IMR-90 (cell line): ENCODE measurements at regions not wholly inside any gene's neighbourhood (a gene's known extent, or its start where the extent isn't known, plus 50 kb on each side); places are given as distances from the start of the nearest gene placed in this dataset.
A peak's percentile ranks its signal among the peaks of the same experiment; 100 is the strongest.

Experiments
- ATAC-seq: fragments of 200-7000 bp; cut with Tn5 transposase; 2 replicates; pipeline ENCODE4 v1.9.1; 2020; ENCODE audit warnings: low read depth, mild to moderate bottlenecking, moderate library complexity
- BruUV-seq: library from RNA; stranded (reverse); fragments of 400-500 nt; replicated peaks from 2 replicates; lab custom pipeline; 2021; lab: Mats Ljungman, UMichigan
- CTCF ChIA-PET: fragments of 300-600 bp; formaldehyde crosslinking; extraction: SDS; loops from one replicate; lab custom pipeline; 2021; ENCODE audit warnings: antibody characterized with exemption; lab: Yijun Ruan, JAX
- POLR2A ChIA-PET: fragments of 300-600 bp; sonication (Branson Sonifier 250); formaldehyde crosslinking; loops from one replicate; lab custom pipeline; 2022; ENCODE audit warnings: antibody characterized with exemption; ENCODE audit not compliant: unreplicated experiment; lab: Charles Lee
- DNase-seq: peaks from one replicate; pipeline ENCODE4 v3.0.0; 2013
- H2AFZ ChIP-seq: replicated peaks from 2 replicates; pipeline ENCODE3; 2013; ENCODE audit warnings: low read length, mild to moderate bottlenecking; ENCODE audit not compliant: poor library complexity
- H2AK5ac ChIP-seq: 2 replicates; pipeline ENCODE4 v1.6.1; 2013; ENCODE audit warnings: low read depth, low read length, inconsistent platforms
- H2AK9ac ChIP-seq: replicated peaks from 2 replicates; pipeline ENCODE3; 2013; ENCODE audit warnings: mild to moderate bottlenecking, low read depth, low read length, moderate library complexity; ENCODE audit not compliant: poor library complexity
- H2BK120ac ChIP-seq: 2 replicates; pipeline ENCODE4 v1.6.1; 2013; ENCODE audit warnings: low read depth, low read length, inconsistent platforms
- H2BK15ac ChIP-seq: 3 replicates; pipeline ENCODE4 v1.6.1; 2013; ENCODE audit warnings: low read depth, low read length, inconsistent platforms
- H2BK20ac ChIP-seq: 2 replicates; pipeline ENCODE4 v1.6.1; 2013; ENCODE audit warnings: low read depth, mild to moderate bottlenecking, inconsistent platforms, low read length, moderate library complexity
- H2BK5ac ChIP-seq: 2 replicates; pipeline ENCODE4 v1.6.1; 2013; ENCODE audit warnings: mild to moderate bottlenecking, low read depth, low read length, inconsistent platforms; ENCODE audit not compliant: poor library complexity, severe bottlenecking
- H3K14ac ChIP-seq: replicated peaks from 2 replicates; pipeline ENCODE4 v1.6.1; 2013; ENCODE audit warnings: low read depth, low read length, inconsistent platforms
- H3K18ac ChIP-seq: 2 replicates; pipeline ENCODE4 v1.6.1; 2013; ENCODE audit warnings: low read depth, low read length, control low read depth
- H3K23ac ChIP-seq: 2 replicates; pipeline ENCODE4 v1.6.1; 2013; ENCODE audit warnings: low read depth, low read length, inconsistent platforms
- H3K27ac ChIP-seq: 2 replicates; pipeline ENCODE4 v1.5.1; 2013; ENCODE audit warnings: mild to moderate bottlenecking, control low read depth, low read length; ENCODE audit not compliant: insufficient read depth
- H3K27me3 ChIP-seq: 2 replicates; pipeline ENCODE4 v1.6.1; 2013; ENCODE audit warnings: low read length; ENCODE audit not compliant: control insufficient read depth, insufficient read depth
- H3K36me3 ChIP-seq: 2 replicates; pipeline ENCODE4 v1.6.1; 2013; ENCODE audit warnings: low read length, mixed read lengths; ENCODE audit not compliant: control insufficient read depth, insufficient read depth
- H3K4ac ChIP-seq: 2 replicates; pipeline ENCODE4 v1.6.1; 2013; ENCODE audit warnings: low read depth, low read length, inconsistent platforms
- H3K4me1 ChIP-seq: 2 replicates; pipeline ENCODE4 v1.6.1; 2013; ENCODE audit warnings: low read length, mixed read lengths; ENCODE audit not compliant: control insufficient read depth, insufficient read depth
- H3K4me2 ChIP-seq: 2 replicates; pipeline ENCODE4 v1.6.1; 2013; ENCODE audit warnings: low read depth, mild to moderate bottlenecking, control low read depth, low read length, moderate library complexity
- H3K4me3 ChIP-seq: 2 replicates; pipeline ENCODE4 v1.5.1; 2013; ENCODE audit warnings: low read depth, mild to moderate bottlenecking, control low read depth, low read length, moderate library complexity; ENCODE audit not compliant: insufficient read depth
- H3K56ac ChIP-seq: 2 replicates; pipeline ENCODE4 v1.6.1; 2013; ENCODE audit warnings: low read length, inconsistent platforms; ENCODE audit not compliant: insufficient read depth; ENCODE audit errors: extremely low read depth
- H3K79me1 ChIP-seq, 2 experiments: 2 replicates each; pipeline ENCODE4 v1.6.1; 2013; ENCODE audit warnings: low read length in 2 of 2, inconsistent platforms in 1 of 2, low read depth in 1 of 2
- H3K9ac ChIP-seq: 2 replicates; pipeline ENCODE4 v1.6.1; 2013; ENCODE audit warnings: low read depth, low read length, control low read depth
- H3K9me1 ChIP-seq: 2 replicates; pipeline ENCODE4 v1.6.1; 2013; ENCODE audit warnings: low read length, inconsistent platforms; ENCODE audit not compliant: insufficient read depth
- H3K9me3 ChIP-seq: 2 replicates; pipeline ENCODE4 v1.6.1; 2013; ENCODE audit warnings: low read length; ENCODE audit not compliant: control insufficient read depth, insufficient read depth
- H4K20me1 ChIP-seq: 2 replicates; pipeline ENCODE4 v1.6.1; 2013; ENCODE audit warnings: low read length, inconsistent platforms; ENCODE audit not compliant: insufficient read depth
- H4K5ac ChIP-seq: 2 replicates; pipeline ENCODE4 v1.6.1; 2013; ENCODE audit warnings: mild to moderate bottlenecking, low read depth, low read length, control low read depth
- H4K8ac ChIP-seq, 2 experiments: 2 replicates each; pipeline ENCODE4 v1.6.1; 2013; ENCODE audit warnings: low read depth in 2 of 2, low read length in 2 of 2, control low read depth in 1 of 2, inconsistent platforms in 1 of 2
- H4K91ac ChIP-seq: 2 replicates; pipeline ENCODE4 v1.6.1; 2013; ENCODE audit warnings: low read depth, low read length, inconsistent platforms; ENCODE audit not compliant: insufficient read depth
- BHLHE40 ChIP-seq: fragments of 150-350 bp; IDR thresholded peaks from 2 replicates; pipeline ENCODE4 v1.6.1; 2016; ENCODE audit warnings: mild to moderate bottlenecking, low read depth, low read length
- CEBPB ChIP-seq: IDR thresholded peaks from 2 replicates; pipeline ENCODE4 v1.6.1; 2012; ENCODE audit warnings: low read depth, low read length, improper control_type of control experiment
- WGBS, 2 experiments: methylation state at CpG; one replicate each; pipeline versions ENCODE4 v1.1.5 to v1.1.7; 2013; ENCODE audit warnings: missing lambda C conversion rate in 2 of 2; ENCODE audit not compliant: insufficient read length in 1 of 2; ENCODE audit errors: extremely low coverage in 2 of 2; 5-methylcytosine and 5-hydroxymethylcytosine counted together
- dilution Hi-C: fragments of 300-500 bp; cut with HindIII; formaldehyde crosslinking; loops from one replicate; pipeline ENCODE4 v1.14.3; 2018; ENCODE audit warnings: low sequenced_read_pairs; ENCODE audit not compliant: unreplicated experiment
- in situ Hi-C: fragments of 300-500 bp; cut with MboI; formaldehyde crosslinking; loops from 3 replicates; pipeline ENCODE4 v1.14.3; 2019; ENCODE audit warnings: low sequenced_read_pairs, inconsistent platforms, mixed read lengths
- intact Hi-C: fragments of 100-400 bp; cut with micrococcal nuclease; formaldehyde crosslinking; loops from 2 replicates; pipeline ENCODE4 v1.10.0; 2022

- no peak overlapping the region for H3K56ac ChIP-seq
- no peaks in the 10 kb centered on the region for H3K9me3 ChIP-seq
- intact Hi-C loops (no loop called here), in situ Hi-C loops (no loop called here), dilution Hi-C loops (no loop called here)
- DNase-seq: no peak
- CTCF ChIA-PET: no interaction called here
- H3K27me3 ChIP-seq: 0 out of 2 replicates have a peak, but pooled peaks cover 2% of the 10 kb centered on the region
- H2BK15ac ChIP-seq: no peak overlapping the region
- no peak overlapping the region for H3K14ac ChIP-seq
- no peak overlapping the region for H3K23ac ChIP-seq
- no peak overlapping the region for H2BK120ac ChIP-seq
- TF ChIP-seq CEBPB (0 out of 2 replicates have a peak, but pooled peaks have one; percentile 24), BHLHE40 (no peak)
- H3K36me3 ChIP-seq: no peaks in the 10 kb centered on the region
- no peak overlapping the region for H3K4me2 ChIP-seq
- H2BK20ac ChIP-seq: no peak overlapping the region
- H2BK5ac ChIP-seq: no peak overlapping the region
- no peak overlapping the region for H2AK5ac ChIP-seq
- no peak overlapping the region for H3K27ac ChIP-seq
- no CpG with 5 or more reads among the region's 3 CpGs for WGBS, 2 experiments
- H3K79me1 ChIP-seq: no peaks in the 10 kb centered on the region
- peaks cover 3% of the 10 kb centered on the region; the same call in 1 of the 2 replicates for H3K4me1 ChIP-seq
- H4K91ac ChIP-seq: no peak overlapping the region
- POLR2A ChIA-PET: no interaction called here
- no peak overlapping the region for H2AK9ac ChIP-seq
- no peak overlapping the region for H4K5ac ChIP-seq
- BruUV-seq: no TSS peak
- no peak overlapping the region for H3K9ac ChIP-seq
- no peak for ATAC-seq
- no peak overlapping the region for H3K18ac ChIP-seq
- H2AFZ ChIP-seq: no peak overlapping the region
- H4K20me1 ChIP-seq: no peaks in the 10 kb centered on the region
- H4K8ac ChIP-seq: no peak overlapping the region
- no peak overlapping the region for H3K4ac ChIP-seq
- no peaks in the 10 kb centered on the region for H3K9me1 ChIP-seq
- H3K4me3 ChIP-seq: no peak overlapping the region
Measured at GRCh38 chr6:99833034-99833433, 161.0 kb downstream of the MCHR2 start.
